ENCODE measurements at regions not wholly inside any gene's neighbourhood (a gene's known extent, or its start where the extent isn't known, plus 50 kb on each side); places are given as distances from the start of the nearest gene placed in this dataset.
A peak's percentile ranks its signal among the peaks of the same experiment; 100 is the strongest.

DNA sequence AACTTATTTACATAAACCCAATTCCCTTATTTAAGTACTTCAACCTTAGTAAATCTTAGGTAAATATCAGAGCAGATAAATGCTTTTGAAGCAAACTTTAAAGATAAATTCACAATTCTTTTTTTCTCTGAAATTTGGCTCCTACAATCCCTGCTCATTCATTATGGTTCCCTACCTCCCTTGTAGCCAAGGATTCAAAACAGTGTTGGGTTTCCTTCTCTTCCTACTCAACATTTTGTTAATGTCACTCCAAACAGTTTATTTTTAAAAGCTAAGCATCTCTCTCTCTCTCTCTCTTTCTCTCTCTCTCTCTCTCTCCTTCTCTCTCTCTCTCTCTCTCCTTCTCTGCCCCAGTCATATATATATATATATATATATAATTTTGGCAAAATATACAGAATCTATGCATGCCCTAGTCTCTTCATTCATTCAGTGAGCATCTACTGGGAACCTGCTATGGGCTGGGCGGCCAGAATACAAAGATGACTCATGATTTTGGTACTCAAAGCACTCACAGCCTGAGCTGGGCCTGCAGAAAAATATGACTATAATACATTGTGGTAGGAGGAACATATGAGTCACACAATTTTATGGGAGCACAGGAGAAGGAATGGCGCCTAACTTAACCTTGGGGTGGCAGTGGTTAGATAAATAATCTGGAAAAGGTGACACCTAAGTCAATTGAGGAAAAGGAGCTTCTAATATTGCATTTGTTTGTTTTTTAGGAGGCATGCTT, 123.7 kb upstream of the DHRS4 start:
- no peaks in the 10 kb centered on the region for H3K27me3 ChIP-seq (ENCODE audit: control insufficient read depth, insufficient read depth, low read length)
- H3K27ac ChIP-seq (ENCODE audit: low read length): no peak overlapping the region
- DNase-seq: peak in 1 of 2 donors; percentile 20
- no peaks in the 10 kb centered on the region for H3K9me3 ChIP-seq (ENCODE audit: control insufficient read depth, low read depth, low read length)
- no peaks in the 10 kb centered on the region for H3K4me1 ChIP-seq (ENCODE audit: control insufficient read depth, insufficient read depth, low read length)
- H3K36me3 ChIP-seq (ENCODE audit: control insufficient read depth, insufficient read depth, low read length): no peaks in the 10 kb centered on the region
- H3K4me3 ChIP-seq (ENCODE audit: low read length): no peak overlapping the region
- 29% methylated on average over 1 of the region's 2 CpGs for WGBS (ENCODE audit: insufficient coverage, low lambda C conversion rate)

DNA sequence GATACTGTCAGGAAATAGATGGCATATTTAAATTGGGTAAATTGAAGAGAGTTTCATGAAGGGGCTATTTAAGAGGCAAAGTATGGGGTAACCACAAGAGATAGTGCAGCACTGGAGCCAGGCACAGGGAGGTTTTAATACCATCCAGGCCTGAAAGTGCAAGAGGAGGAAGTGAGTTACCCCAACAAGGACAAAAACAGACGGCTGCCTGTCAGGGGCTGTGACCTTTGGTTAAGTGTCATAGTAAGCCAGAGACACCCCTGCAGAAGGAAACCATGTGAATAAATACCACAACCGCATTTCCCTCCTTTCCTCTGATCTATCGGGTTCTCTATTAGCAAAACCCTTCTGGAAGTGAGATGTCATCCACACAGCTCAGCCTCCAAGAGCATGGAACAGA, 122.0 kb upstream of the DHRS4 start:
- no CpG with 5 or more reads among the region's 3 CpGs for WGBS (ENCODE audit: insufficient coverage, low lambda C conversion rate)

DNA sequence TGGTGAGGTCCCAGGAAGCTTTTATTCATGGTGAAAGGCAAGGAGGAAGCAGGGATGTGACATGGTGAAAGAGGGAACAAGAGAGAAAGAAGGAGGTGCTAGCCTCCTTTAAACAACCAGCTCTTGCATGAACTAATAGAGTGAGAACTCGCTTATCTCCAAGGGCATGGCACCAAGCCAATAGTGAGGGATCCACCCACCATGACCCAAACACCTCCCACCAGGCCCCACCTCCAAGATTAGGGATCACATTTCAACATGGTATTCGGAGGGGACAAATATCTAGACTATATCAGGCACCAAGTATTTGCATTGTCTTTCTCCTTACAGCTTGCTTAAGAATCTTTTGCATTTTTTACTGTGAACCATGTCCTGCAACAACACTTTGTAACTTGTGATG, 91.9 kb upstream of the DHRS4 start:
- peak; percentile 5 to 56 for DNase-seq
- no CpG with 5 or more reads among the region's 2 CpGs for WGBS (ENCODE audit: insufficient coverage, low lambda C conversion rate)
- no peak overlapping the region for H3K27ac ChIP-seq (ENCODE audit: low read length)
- H3K9me3 ChIP-seq (ENCODE audit: control insufficient read depth, low read depth, low read length): no peaks in the 10 kb centered on the region
- H3K4me1 ChIP-seq (ENCODE audit: control insufficient read depth, insufficient read depth, low read length): no peaks in the 10 kb centered on the region
- no peak overlapping the region for H3K4me3 ChIP-seq (ENCODE audit: low read length)
- no peaks in the 10 kb centered on the region for H3K36me3 ChIP-seq (ENCODE audit: control insufficient read depth, insufficient read depth, low read length)
- no peaks in the 10 kb centered on the region for H3K27me3 ChIP-seq (ENCODE audit: control insufficient read depth, insufficient read depth, low read length)

More for the DNA sequence above, 122.0 kb upstream of the DHRS4 start:
- H3K4me1 ChIP-seq (ENCODE audit: control insufficient read depth, insufficient read depth, low read length): no peaks in the 10 kb centered on the region
- no peaks in the 10 kb centered on the region for H3K27me3 ChIP-seq (ENCODE audit: control insufficient read depth, insufficient read depth, low read length)
- DNase-seq: peak in 1 of 2 donors; percentile 6
- no peaks in the 10 kb centered on the region for H3K36me3 ChIP-seq (ENCODE audit: control insufficient read depth, insufficient read depth, low read length)
- H3K27ac ChIP-seq (ENCODE audit: low read length): no peak overlapping the region
- no peak overlapping the region for H3K4me3 ChIP-seq (ENCODE audit: low read length)
- H3K9me3 ChIP-seq (ENCODE audit: control insufficient read depth, low read depth, low read length): no peaks in the 10 kb centered on the region

DNA sequence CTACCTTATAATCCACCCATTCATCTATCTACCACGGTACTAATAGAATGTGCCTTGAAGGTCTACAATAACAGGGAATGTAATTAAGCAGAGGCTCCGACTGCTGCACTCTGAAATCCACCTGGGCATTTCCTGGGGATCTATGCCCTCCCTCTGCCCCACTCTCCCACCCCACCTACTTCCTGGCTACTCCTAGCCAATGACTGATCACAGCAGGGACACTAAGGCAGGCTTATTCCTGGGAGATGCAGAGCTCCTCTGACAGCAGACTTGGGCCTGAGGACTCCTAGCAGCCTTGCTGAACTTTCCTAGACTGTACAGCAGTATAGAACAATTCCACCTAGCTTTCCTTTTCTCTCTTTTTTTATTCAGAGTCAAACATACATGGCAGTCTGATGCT, 91.1 kb upstream of the DHRS4 start:
- no peak overlapping the region for H3K27ac ChIP-seq (ENCODE audit: low read length)
- H3K4me3 ChIP-seq (ENCODE audit: low read length): no peak overlapping the region
- no peaks in the 10 kb centered on the region for H3K27me3 ChIP-seq (ENCODE audit: control insufficient read depth, insufficient read depth, low read length)
- no peak for DNase-seq
- WGBS (ENCODE audit: insufficient coverage, low lambda C conversion rate): no CpG with 5 or more reads among the region's 2 CpGs
- H3K9me3 ChIP-seq (ENCODE audit: control insufficient read depth, low read depth, low read length): no peaks in the 10 kb centered on the region
- H3K4me1 ChIP-seq (ENCODE audit: control insufficient read depth, insufficient read depth, low read length): no peaks in the 10 kb centered on the region
- H3K36me3 ChIP-seq (ENCODE audit: control insufficient read depth, insufficient read depth, low read length): no peaks in the 10 kb centered on the region

DNA sequence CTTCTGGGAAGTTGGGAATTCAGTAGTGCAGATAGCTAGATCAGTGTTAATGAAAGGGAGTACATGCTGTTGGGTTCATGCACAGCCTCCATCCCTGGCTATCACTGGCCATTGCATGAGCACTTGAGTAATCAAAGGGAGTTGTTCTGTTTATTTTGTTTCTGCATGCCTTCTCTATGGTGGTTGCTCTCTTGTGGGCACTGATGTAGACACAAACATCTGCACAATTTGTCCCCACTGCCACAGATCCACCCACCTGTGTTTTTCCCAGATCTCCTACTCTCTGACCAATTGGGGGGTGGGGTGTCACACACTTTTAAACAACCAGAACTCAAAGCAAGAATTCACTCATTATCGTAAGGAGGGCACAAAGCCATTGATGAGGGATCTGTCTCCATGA, 89.7 kb upstream of the DHRS4 start:
- no CpG with 5 or more reads among the region's 1 CpG for WGBS (ENCODE audit: insufficient coverage, low lambda C conversion rate)
- no peak overlapping the region for H3K27ac ChIP-seq (ENCODE audit: low read length)
- H3K4me3 ChIP-seq (ENCODE audit: low read length): no peak overlapping the region
- no peaks in the 10 kb centered on the region for H3K27me3 ChIP-seq (ENCODE audit: control insufficient read depth, insufficient read depth, low read length)
- no peaks in the 10 kb centered on the region for H3K4me1 ChIP-seq (ENCODE audit: control insufficient read depth, insufficient read depth, low read length)
- no peak for DNase-seq
- no peaks in the 10 kb centered on the region for H3K36me3 ChIP-seq (ENCODE audit: control insufficient read depth, insufficient read depth, low read length)
- H3K9me3 ChIP-seq (ENCODE audit: control insufficient read depth, low read depth, low read length): no peaks in the 10 kb centered on the region

DNA sequence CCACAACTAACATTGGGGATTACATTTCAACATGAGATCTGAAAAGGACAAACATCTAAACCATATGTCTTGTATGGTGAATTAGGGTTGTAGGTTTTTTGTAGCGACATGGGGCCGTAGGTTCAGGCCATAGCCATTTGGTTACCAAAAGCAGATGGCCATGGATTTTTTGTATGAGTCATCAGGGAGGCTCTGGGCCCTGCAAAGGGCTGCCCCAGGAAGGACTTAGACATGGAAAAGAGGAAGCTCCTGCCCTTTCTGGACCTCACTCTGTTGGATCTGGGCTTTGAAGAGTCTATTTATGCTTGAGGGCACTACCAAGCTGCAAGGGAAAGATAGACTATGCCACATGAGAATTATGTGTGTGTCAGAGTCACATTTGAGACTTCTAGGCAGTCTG, 89.3 kb upstream of the DHRS4 start:
- Histone ChIP-seq H3K4me3 (ENCODE audit: low read length) (no peak overlapping the region), H3K9me3 (ENCODE audit: control insufficient read depth, low read depth, low read length) (no peaks in the 10 kb centered on the region), H3K4me1 (ENCODE audit: control insufficient read depth, insufficient read depth, low read length) (no peaks in the 10 kb centered on the region), H3K36me3 (ENCODE audit: control insufficient read depth, insufficient read depth, low read length) (no peaks in the 10 kb centered on the region), H3K27me3 (ENCODE audit: control insufficient read depth, insufficient read depth, low read length) (no peaks in the 10 kb centered on the region), H3K27ac (ENCODE audit: low read length) (no peak overlapping the region)
- DNase-seq: no peak
- WGBS (ENCODE audit: insufficient coverage, low lambda C conversion rate): no CpG with 5 or more reads among the region's 2 CpGs

DNA sequence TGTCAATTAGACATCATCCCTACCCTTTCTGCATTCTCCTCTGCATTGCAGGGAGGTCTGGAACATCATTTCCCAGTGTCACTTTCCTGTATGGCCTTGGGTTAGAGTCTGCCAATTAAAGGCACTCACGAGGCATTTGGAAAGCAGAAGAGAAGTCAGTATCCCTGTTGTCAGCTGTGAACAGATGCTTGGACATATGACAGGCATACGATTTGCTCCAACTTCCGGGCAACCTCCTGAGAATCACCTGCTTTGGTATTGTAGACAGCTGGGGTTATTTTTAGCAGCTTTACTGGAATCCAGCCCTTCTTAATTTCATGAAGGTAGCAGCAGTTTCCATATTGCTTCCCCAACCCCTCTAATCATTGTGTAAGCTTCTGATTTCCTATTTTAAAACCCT, 88.7 kb upstream of the DHRS4 start:
- Histone ChIP-seq H3K4me1 (ENCODE audit: control insufficient read depth, insufficient read depth, low read length) (no peaks in the 10 kb centered on the region), H3K4me3 (ENCODE audit: low read length) (no peak overlapping the region), H3K36me3 (ENCODE audit: control insufficient read depth, insufficient read depth, low read length) (no peaks in the 10 kb centered on the region), H3K27ac (ENCODE audit: low read length) (no peak overlapping the region), H3K27me3 (ENCODE audit: control insufficient read depth, insufficient read depth, low read length) (no peaks in the 10 kb centered on the region), H3K9me3 (ENCODE audit: control insufficient read depth, low read depth, low read length) (no peaks in the 10 kb centered on the region)
- WGBS (ENCODE audit: insufficient coverage, low lambda C conversion rate): 100% methylated on average over 1 of the region's 3 CpGs
- no peak for DNase-seq

DNA sequence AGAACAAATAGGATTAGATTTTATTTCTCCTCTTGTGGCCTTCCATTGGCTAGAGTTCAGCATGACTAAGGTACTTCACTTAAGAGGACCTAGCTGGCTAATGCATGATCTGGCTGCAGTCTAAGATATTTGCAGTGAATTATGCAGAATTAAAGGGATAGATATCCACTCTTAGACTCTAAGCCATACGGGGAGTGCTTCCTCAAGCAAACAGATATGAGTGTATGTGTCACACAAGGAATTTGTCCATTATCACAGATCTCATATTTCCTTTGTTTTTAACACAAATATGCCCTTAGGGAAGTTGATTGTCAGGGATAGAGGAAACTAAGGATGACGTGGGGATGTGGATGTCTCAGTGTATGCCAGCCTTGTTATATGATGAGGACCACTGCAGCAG, 88.1 kb upstream of the DHRS4 start:
- no peaks in the 10 kb centered on the region for H3K9me3 ChIP-seq (ENCODE audit: control insufficient read depth, low read depth, low read length)
- no CpG with 5 or more reads among the region's 2 CpGs for WGBS (ENCODE audit: insufficient coverage, low lambda C conversion rate)
- H3K4me3 ChIP-seq (ENCODE audit: low read length): no peak overlapping the region
- no peaks in the 10 kb centered on the region for H3K36me3 ChIP-seq (ENCODE audit: control insufficient read depth, insufficient read depth, low read length)
- H3K27me3 ChIP-seq (ENCODE audit: control insufficient read depth, insufficient read depth, low read length): no peaks in the 10 kb centered on the region
- H3K27ac ChIP-seq (ENCODE audit: low read length): no peak overlapping the region
- no peaks in the 10 kb centered on the region for H3K4me1 ChIP-seq (ENCODE audit: control insufficient read depth, insufficient read depth, low read length)
- no peak for DNase-seq

DNA sequence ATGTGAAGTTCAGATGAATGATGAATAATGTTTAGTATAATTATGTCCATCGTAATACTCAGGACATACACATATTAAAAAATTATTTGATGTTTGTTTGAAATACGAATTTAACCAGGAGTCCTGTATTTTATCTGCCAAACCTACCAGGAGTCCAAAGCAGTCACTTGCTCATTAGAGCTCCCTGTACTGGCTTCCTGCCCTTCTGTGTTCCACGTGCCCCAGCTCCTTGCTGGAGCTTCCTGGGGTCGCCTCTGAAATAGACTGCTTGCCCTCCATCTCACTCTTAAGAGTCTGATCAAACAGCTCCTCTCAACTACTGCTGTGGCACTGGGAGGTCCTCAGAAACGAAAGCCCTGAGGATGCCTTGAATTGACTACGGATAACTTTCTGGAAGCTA, 87.3 kb upstream of the DHRS4 start:
- H3K9me3 ChIP-seq (ENCODE audit: control insufficient read depth, low read depth, low read length): no peaks in the 10 kb centered on the region
- DNase-seq: no peak
- no peak overlapping the region for H3K4me3 ChIP-seq (ENCODE audit: low read length)
- no peak overlapping the region for H3K27ac ChIP-seq (ENCODE audit: low read length)
- no peaks in the 10 kb centered on the region for H3K36me3 ChIP-seq (ENCODE audit: control insufficient read depth, insufficient read depth, low read length)
- H3K4me1 ChIP-seq (ENCODE audit: control insufficient read depth, insufficient read depth, low read length): no peaks in the 10 kb centered on the region
- no peaks in the 10 kb centered on the region for H3K27me3 ChIP-seq (ENCODE audit: control insufficient read depth, insufficient read depth, low read length)
- WGBS (ENCODE audit: insufficient coverage, low lambda C conversion rate): 100% methylated on average over 1 of the region's 6 CpGs

DNA sequence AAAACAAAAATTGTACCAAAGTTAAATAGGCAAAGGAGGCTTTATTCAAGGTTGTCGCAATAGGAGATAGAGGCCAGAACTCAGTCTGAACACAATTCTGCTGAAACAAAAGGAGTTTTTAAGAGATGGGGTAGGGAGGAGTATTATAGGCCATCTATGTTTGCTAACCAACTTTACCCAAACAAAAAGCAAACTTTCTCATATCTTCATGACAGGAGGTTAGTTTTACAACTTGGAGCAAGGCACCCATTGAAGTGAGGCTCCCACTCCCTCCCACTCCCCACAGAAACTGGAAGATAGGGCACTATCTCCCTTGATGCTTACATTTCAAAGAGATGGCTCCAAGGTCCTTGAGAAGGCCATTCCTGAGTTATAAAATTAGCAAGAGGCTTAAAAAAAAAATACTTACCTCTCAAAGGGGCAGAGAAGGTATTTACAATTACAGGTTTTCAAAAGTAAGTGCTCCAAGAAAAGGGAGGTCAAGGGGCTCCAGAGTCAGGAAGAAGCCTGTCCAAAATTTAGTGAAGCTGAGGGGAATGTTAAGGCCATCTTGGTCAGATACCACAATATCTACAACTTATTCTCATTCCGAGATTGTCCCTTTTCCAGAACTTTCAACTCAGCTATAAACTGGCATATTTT, 84.4 kb upstream of the DHRS4 start:
- no CpG with 5 or more reads among the region's 2 CpGs for WGBS (ENCODE audit: insufficient coverage, low lambda C conversion rate)
- no peaks in the 10 kb centered on the region for H3K36me3 ChIP-seq (ENCODE audit: control insufficient read depth, insufficient read depth, low read length)
- DNase-seq: no peak

More for the DNA sequence above, 84.4 kb upstream of the DHRS4 start:
- H3K27me3 ChIP-seq (ENCODE audit: control insufficient read depth, insufficient read depth, low read length): no peaks in the 10 kb centered on the region
- H3K27ac ChIP-seq (ENCODE audit: low read length): no peak overlapping the region
- no peaks in the 10 kb centered on the region for H3K9me3 ChIP-seq (ENCODE audit: control insufficient read depth, low read depth, low read length)
- H3K4me1 ChIP-seq (ENCODE audit: control insufficient read depth, insufficient read depth, low read length): no peaks in the 10 kb centered on the region
- no peak overlapping the region for H3K4me3 ChIP-seq (ENCODE audit: low read length)

Measured in large intestine (tissue), 3 donors.